NCI-H2107 treated with DMSO at 0.1 percent for 48 hours (cell line): ENCODE measurements at regions not wholly inside any gene's neighbourhood (a gene's known extent, or its start where the extent isn't known, plus 50 kb on each side); places are given as distances from the start of the nearest gene placed in this dataset.
"Not testable (repeated sequence)": the region's sequence is repeated elsewhere in the genome, so short reads cannot be mapped to it uniquely, and the experiment has no call there.

Experiments
- DNase-seq: peaks from one replicate; lab custom pipeline; 2025; ENCODE audit not compliant: unreplicated experiment; lab: John Stamatoyannopoulos, UW

DNA sequence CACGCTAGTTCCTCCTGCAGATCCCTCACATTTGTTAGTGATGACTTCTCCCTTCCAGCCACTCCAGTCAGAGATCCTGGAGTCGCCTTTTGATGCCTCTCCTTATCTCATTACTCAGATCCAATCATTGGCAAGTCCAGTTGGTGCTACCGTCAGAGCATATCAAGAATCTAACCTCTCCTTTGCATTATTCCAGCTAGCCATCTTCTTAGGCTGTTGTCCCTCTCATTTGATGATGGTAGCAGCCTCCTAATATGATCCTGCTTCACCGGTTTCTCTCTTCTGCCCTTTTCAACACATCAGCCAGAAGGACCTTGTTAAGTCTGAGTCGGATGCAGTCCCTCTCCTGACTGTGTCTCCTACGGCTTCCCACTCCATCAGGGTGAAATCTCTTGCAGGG, 305.6 kb downstream of the THBS2 start:
- no peak for DNase-seq

- no peak for DNase-seq
Observed at GRCh38 chr6:168943231-168943905, 310.3 kb downstream of the THBS2 start.

- no peak for DNase-seq
Observed at GRCh38 chr6:168942646-168943045, 311.0 kb downstream of the THBS2 start.

DNA sequence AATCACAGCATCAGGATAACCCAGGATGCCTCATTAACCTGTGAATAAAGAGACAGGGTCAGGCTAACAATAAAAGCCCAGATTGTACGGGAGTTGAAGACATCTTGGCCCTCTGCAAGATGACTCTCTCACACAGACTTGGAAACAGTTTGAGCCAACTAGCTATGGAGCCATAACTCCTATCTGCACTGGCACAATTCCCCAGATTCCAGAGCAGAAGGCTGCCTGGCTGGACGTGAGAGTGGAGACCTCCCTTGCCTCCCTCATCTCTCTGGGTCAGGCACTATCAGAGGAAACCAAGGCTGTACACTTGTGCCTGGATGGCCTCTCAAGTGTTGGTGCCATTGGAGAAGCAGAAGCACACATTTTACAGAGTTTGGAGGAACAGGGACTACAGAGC, 312.6 kb downstream of the THBS2 start:
- no peak for DNase-seq

- DNase-seq, result no peak
Observed at GRCh38 chr6:168939796-168940195, 313.9 kb downstream of the THBS2 start.

GRCh38 chr6:168939041-168939440, 314.6 kb downstream of the THBS2 start:
- no peak for DNase-seq

- DNase-seq, result no peak
Observed at GRCh38 chr6:168938546-168938945, 315.1 kb downstream of the THBS2 start.

DNA sequence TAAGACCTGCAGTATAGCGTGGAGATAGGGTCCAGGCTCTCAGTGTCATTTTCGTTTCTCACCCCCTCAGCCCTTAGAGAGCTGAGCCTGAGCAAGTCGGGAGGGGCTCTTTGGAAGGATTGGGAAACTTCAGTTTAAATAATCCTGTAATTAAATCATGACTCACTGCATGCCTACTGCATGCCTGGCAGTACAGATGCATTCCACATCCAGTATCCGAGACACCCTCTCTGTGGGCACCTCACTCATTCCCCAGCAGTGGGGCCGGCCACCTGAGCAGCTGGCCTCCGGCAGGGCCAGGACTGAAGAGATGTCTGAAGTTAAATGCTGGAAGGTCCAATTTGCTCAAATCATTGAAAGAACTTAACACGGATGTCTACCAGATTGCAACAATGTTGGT, 316.6 kb downstream of the THBS2 start:
- no peak for DNase-seq

- no peak for DNase-seq
Observed at GRCh38 chr6:168935628-168936010, 318.0 kb downstream of the THBS2 start.

- DNase-seq, result no peak
Observed at GRCh38 chr6:168934660-168935627, 318.7 kb downstream of the THBS2 start.

DNA sequence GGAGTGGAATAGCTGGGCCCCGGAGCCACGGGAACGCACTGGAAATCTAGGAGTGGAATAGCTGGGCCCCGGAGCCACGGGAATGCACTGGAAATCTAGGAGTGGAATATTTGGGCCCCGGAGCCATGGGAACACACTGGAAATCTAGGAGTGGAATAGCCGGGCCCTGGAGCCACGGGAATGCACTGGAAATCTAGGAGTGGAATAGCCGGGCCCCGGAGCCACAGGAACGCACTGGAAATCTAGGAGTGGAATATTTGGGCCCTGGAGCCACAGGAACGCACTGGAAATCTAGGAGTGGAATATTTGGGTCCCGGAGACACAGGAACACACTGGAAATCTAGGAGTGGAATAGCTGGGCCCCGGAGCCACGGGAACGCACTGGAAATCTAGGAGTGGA, 321.5 kb downstream of the THBS2 start:
- DNase-seq, result not testable (repeated sequence)

GRCh38 chr6:168931072-168931471, 322.6 kb downstream of the THBS2 start:
- not testable (repeated sequence) for DNase-seq

GRCh38 chr6:168929871-168930450, 323.7 kb downstream of the THBS2 start:
- DNase-seq, result no peak

GRCh38 chr6:168928012-168928411, 325.6 kb downstream of the THBS2 start:
- no peak for DNase-seq

- no peak for DNase-seq
Observed at GRCh38 chr6:168927026-168927425, 326.6 kb downstream of the THBS2 start.

DNA sequence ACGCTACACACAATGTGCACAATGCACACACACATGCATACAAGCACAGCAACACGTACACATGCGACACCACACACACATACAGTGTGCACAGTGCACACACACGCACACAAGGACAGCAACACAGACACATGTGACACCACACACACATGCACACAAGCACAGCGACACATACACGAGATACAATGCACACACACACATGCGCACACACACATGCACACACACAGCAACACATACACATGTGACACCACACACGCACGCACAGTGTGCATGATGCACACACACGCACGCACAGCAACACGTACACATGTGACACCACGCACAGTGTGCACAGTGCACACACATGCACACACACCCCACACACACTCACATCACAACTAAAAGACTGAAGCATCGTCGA, 327.3 kb downstream of the THBS2 start:
- DNase-seq, result no peak

- no peak for DNase-seq
Observed at GRCh38 chr6:168925671-168926070, 328.0 kb downstream of the THBS2 start.

GRCh38 chr6:168923171-168923570, 330.5 kb downstream of the THBS2 start:
- DNase-seq, result no peak

GRCh38 chr6:168922436-168922835, 331.2 kb downstream of the THBS2 start:
- DNase-seq, result no peak

DNA sequence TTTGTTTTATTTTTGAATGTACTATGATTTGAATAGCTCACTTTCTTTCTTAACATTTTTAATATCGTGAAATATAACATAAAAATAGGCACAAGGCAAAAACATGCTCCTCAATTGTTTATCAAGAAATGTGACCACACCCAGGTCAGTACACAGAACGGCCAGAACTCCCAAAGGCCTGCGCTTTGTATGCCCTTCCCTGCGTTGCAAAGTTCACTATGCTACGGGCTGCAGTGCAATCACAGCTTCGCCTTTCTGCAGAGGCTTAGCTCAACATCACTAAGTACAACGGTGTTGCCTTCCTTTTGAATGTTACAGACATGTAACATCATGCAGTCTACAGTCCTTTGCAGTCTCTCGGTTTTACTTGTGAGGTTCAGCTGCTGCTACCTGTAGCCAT, 333.4 kb downstream of the THBS2 start:
- DNase-seq, result no peak

- DNase-seq, result no peak
Observed at GRCh38 chr6:168919470-168920179, 334.0 kb downstream of the THBS2 start.
